Hypothalamus (tissue), 51 donors: ENCODE measurements at regions not wholly inside any gene's neighbourhood (a gene's known extent, or its start where the extent isn't known, plus 50 kb on each side); places are given as distances from the start of the nearest gene placed in this dataset.
A peak's percentile ranks its signal among the peaks of the same experiment; 100 is the strongest.
"Not testable (repeated sequence)": the region's sequence is repeated elsewhere in the genome, so short reads cannot be mapped to it uniquely, and the experiment has no call there.

Source experiments
- DNase-seq, 51 donors: peaks; one replicate each; lab custom pipeline; 2025; lab: John Stamatoyannopoulos, UW

DNA sequence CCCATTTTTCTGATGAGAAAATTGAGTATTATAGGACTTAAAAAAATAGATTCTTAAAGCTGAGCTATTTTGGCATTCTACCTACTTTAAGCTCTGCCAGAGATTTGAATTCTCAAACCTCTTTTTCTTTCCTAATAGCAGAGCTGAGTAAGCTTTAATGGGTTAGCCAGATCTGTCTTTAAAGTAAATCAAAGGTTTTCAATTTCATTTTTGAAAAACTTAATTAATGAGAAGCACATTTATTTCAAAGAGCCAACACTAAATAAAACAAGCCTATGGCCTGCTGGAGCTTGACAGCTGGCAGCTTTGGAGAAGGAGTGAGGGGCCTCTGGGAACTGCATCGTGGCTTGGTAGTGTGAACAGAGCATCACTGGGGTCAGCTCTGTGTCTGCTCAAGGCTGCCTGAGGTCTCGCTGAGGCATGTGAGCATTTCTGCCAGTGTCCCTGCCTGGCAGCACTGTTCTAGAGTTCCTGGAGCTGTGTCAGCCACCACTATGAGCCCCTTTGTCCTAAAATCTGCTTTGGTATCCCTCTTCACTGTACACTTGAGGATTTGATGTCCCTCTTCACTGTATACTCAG, 50.4 kb upstream of the PRSS23 start:
- DNase-seq, result no peak

DNA sequence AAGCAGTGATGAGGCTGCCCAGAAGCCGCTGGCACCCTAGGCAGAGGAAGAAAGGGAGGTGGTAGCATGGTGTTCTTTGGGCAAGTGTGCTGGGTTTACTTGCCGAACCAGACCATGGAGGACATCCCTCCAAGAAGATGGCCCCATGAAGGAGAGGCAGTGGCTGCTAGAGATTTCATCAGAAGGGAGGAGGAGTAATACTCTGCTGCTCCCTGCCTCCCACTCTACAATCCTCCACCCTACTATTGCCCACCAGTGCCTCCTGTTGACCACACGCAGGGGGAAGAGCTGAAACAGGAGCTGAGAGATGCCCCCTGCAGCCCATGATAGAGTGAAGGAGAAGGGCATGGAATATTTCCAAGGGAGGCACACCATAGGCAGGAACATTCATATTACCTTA, 51.0 kb upstream of the PRSS23 start:
- no peak for DNase-seq

- DNase-seq, result no peak
Measured at GRCh38 chr11:86748296-86748695, 52.0 kb upstream of the PRSS23 start.

DNA sequence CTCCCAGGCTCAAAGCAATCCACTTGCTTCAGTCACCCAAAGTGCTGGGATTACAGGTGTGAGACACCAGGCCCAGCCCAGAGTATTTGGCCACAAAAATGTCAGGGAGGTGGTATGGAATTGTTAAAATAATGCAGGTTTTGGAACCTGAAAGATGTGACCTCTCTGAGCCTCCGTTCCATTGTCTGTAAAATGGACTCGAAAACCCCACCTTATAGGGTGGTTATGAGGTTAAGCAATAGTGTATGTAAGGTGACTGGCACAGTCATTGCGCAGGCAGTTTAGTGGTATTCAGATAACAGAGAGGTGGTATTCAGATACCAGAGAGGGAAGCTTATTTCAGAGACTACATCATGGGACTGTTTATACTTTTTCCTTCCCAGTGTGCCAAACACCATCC, 52.5 kb upstream of the PRSS23 start:
- DNase-seq, result no peak

- DNase-seq, result no peak
Measured at GRCh38 chr11:86746514-86746913, 53.8 kb upstream of the PRSS23 start.

DNA sequence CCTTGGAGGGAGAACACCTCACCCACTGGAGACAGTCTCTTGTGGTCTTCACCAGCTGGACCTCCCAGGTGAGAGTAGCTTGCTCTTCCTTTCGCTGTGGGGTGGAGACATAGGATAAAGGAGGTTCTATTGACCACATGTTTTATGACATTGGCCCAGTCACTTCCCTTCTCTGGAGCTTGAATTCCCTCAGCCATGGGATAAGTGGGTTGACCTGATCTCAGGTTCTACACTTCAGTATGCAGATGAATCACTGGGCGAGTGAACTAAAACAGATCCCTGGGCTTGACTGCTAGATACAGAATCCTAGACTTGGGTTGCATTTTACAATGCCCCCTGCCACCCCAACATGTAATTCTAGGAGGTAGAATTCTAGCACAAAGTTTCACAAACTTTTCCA, 54.8 kb upstream of the PRSS23 start:
- DNase-seq, result no peak

- DNase-seq, result peak in 5 of 51 donors; percentile 16 to 65 (median 22)
Measured at GRCh38 chr11:86743223-86744118, 56.9 kb upstream of the PRSS23 start.

GRCh38 chr11:86741839-86742805, 58.2 kb upstream of the PRSS23 start:
- DNase-seq, result no peak

DNA sequence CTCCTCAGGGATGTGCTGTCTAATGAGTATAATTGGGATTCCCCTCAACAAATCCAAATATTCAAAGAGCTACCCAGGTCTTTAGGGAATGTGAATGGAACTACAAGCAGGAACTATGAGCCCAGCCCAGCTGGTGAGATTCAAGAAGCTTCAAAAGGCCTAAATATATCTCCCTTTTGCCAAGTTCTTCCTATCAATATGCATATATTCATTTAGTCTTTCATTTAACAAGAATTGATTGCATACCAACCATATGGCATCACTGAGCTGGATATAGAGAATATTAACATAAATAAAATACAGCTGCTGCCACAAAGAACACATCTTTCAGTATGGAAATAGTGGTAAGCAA, 58.9 kb upstream of the PRSS23 start:
- DNase-seq, result no peak

DNA sequence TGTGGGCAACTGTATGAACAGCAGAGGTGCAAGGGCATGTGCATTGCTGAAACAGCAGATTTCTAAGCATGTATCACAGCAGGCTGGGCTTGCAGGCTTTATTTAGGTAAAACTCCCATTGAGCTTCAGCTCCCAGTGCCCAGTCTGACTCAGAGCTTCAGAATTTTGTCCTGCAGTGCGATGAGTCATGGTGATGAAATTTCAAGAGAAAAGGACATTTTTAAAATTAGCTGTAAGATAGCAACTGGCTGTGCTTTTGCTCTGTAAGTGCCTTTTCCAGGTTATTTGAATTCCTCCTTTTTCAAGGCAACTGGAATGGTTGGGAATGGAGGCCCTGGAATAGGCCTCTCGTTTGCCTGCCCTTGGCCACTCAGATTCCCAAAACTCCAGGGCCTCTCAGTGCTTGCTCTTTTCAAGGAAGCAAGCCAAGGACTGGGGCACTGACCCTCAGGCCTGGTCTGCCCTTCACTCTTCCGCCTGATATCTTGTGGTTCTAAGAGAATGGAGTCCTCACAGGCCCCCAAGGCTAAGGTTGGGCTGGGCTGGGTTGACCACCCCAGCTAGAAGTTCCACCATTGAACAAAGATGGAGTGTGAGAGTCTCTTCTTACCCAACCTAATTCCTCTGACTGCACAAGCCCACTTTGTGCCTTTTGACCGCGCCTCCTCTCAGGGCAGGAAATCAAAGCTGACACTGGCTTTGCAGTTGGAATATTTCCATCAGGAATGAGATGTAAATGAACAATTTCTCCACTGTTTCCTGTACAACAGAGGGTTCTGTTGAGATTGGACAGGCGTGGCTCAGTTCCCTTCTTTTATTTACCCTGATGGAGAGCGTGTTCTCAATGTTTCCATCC, 59.5 kb upstream of the PRSS23 start:
- peak in 9 of 51 donors; percentile 1 to 44 (median 32) for DNase-seq

- DNase-seq, result no peak
Measured at GRCh38 chr11:86738568-86738967, 61.8 kb upstream of the PRSS23 start.

- no peak for DNase-seq
Measured at GRCh38 chr11:86737737-86738136, 62.6 kb upstream of the PRSS23 start.

- DNase-seq, result no peak
Measured at GRCh38 chr11:86737230-86737629, 63.1 kb upstream of the PRSS23 start.

DNA sequence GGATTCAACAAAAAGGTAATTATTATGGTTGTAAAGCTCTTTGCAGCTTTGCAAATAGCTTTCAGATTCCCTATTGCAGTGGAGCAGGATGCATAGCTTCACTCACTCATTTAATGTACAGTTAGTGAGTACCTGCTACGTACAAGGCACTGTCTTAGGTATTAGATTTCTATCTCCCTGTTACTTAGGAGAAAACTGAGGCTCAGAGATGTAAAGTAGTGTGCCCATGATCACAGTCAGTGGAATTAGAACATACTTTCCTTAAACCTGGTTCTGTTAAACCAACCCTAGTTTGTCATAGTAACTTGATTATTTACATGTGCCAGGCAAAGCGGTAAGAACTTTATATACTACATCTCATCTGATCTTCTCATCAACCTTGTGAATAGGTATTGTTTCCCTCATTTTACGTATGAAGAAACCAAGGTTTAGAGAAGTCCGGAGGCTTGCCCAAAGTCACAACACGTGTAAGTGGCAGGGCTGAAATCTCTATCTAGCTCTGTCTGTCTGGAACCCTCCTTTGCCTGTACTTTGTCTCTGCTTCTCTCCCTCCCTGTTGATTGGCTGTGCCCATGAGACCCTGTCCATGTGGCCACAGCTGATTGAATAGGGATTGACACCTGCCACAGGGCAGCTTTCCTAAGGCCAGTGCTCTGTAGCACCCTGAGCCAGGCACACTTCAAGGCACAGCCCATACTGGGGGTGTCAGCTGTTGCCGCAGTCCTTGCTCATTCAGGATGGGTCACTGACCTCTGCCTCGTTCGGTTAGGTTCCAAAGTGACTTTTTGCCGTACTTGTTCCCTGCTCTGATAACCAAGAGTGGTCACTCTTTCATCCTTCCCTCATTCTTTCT, 63.8 kb upstream of the PRSS23 start:
- DNase-seq, result no peak

GRCh38 chr11:86735451-86736290, 63.3 kb upstream of the ME3 start:
- DNase-seq, result no peak

DNA sequence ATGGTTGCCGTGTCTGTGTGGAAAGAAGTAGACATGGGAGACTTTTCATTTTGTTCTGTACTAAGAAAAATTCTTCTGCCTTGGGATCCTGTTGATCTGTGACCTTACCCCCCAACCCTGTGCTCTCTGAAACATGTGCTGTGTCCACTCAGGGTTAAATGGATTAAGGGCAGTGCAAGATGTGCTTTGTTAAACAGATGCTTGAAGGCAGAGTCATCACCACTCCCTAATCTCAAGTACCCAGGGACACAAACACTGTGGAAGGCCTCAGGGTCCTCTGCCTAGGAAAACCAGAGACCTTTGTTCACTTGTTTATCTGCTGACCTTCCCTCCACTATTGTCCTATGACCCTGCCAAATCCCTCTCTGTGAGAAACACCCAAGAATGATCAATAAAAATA, 60.3 kb upstream of the ME3 start:
- DNase-seq, result not testable (repeated sequence)

GRCh38 chr11:86732286-86732685, 59.9 kb upstream of the ME3 start:
- DNase-seq, result not testable (repeated sequence)

GRCh38 chr11:86729576-86729975, 57.2 kb upstream of the ME3 start:
- not testable (repeated sequence) for DNase-seq
